ENCODE measurements at regions not wholly inside any gene's neighbourhood (a gene's known extent, or its start where the extent isn't known, plus 50 kb on each side); places are given as distances from the start of the nearest gene placed in this dataset.
A peak's percentile ranks its signal among the peaks of the same experiment; 100 is the strongest.

DNA sequence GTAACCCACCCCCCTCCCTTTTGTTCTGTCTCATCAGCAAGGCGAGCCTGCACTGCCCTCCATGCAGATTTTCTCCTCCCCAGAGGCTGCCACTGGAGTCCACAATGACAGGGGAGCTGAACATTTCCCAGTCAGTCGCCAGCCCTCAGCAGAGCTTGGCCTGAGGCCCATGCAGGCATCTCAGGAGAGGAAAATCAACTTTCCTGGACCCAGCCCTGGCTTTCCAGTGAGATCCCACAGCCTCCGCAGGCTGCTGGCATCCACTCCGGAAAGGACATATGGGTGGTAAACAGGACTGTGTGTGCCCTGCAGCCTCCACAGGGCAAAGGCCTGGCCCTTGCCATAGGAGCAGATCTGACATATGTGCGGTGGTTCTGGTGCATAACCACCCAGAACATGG is 253.8 kb downstream of the TNS1 start:
- TF ChIP-seq, protein P1, sequence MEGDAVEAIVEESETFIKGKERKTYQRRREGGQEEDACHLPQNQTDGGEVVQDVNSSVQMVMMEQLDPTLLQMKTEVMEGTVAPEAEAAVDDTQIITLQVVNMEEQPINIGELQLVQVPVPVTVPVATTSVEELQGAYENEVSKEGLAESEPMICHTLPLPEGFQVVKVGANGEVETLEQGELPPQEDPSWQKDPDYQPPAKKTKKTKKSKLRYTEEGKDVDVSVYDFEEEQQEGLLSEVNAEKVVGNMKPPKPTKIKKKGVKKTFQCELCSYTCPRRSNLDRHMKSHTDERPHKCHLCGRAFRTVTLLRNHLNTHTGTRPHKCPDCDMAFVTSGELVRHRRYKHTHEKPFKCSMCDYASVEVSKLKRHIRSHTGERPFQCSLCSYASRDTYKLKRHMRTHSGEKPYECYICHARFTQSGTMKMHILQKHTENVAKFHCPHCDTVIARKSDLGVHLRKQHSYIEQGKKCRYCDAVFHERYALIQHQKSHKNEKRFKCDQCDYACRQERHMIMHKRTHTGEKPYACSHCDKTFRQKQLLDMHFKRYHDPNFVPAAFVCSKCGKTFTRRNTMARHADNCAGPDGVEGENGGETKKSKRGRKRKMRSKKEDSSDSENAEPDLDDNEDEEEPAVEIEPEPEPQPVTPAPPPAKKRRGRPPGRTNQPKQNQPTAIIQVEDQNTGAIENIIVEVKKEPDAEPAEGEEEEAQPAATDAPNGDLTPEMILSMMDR (IDR thresholded peaks at IDR 0.05), result no peak
- Mint-ChIP-seq H3K27me3 (ENCODE audit: low read depth in 3 of 3) (peaks cover 2 to 4% (median 2%) of the 10 kb centered on the region in 3 donors), H3K4me3 (no peak overlapping the region), H3K4me1 (no peaks in the 10 kb centered on the region), H3K9me3 (peaks cover 0 to 4% (median 0%) of the 10 kb centered on the region in 7 donors), H3K36me3 (no peaks in the 10 kb centered on the region), H3K27ac (no peak overlapping the region)
- no peak for DNase-seq
- Histone ChIP-seq H4K20me1 (ENCODE audit: insufficient read depth, low read length) (no peaks in the 10 kb centered on the region), H3K27me3 (ENCODE audit: control insufficient read depth in 2 of 2, insufficient read depth in 2 of 2, low read length in 2 of 2) (no peaks in the 10 kb centered on the region), H3K9ac (ENCODE audit: insufficient read depth, low read length, poor library complexity, severe bottlenecking) (no peak overlapping the region), H3K4me2 (replicated peaks; ENCODE audit: extremely low read depth, low read length, poor library complexity, severe bottlenecking) (no peak overlapping the region), H3K36me3 (replicated peaks in 1 of 2; ENCODE audit: control insufficient read depth in 1 of 2, insufficient read depth in 2 of 2, low read length in 2 of 2) (no peaks in the 10 kb centered on the region), H3K9me3 (replicated peaks in 1 of 2; ENCODE audit: control insufficient read depth in 1 of 2, insufficient read depth in 1 of 2, low read length in 2 of 2) (no peaks in the 10 kb centered on the region), H3K27ac (ENCODE audit: low read depth in 1 of 2, low read length in 2 of 2) (no peak overlapping the region), H3K4me3 (replicated peaks in 1 of 3; ENCODE audit: low read depth in 2 of 3, low read length in 3 of 3) (no peak overlapping the region), H2AFZ (ENCODE audit: insufficient read depth, low read depth, low read length, poor library complexity, severe bottlenecking) (no peak overlapping the region), H3K4me1 (ENCODE audit: control insufficient read depth in 1 of 2, insufficient read depth in 2 of 2, low read length in 2 of 2) (no peaks in the 10 kb centered on the region), H3K79me2 (ENCODE audit: insufficient read depth, low read length) (no peaks in the 10 kb centered on the region)
- intact Hi-C loops (cut with micrococcal nuclease), result no loop called here
- 79% methylated on average over 5 of the region's 5 CpGs for WGBS (ENCODE audit: insufficient coverage)

DNA sequence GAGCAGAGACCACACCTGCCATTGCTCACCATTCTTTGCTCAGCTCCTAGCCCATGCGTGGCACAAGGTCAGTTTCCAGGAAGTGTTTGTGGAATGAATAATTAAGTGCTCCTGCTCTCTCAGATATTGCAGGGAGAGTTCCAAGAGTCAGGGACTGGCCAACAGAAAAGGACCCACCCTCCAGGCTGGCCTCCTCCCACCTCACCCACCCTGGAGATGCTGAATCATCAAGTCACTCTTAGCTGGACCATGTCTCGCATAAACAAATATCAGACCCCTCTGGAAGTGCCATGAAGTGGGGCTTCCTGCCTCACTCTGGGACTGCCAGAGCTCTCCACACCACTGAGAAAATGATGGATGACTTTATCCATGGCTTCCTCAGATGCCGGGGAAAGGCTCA is 256.0 kb downstream of the TNS1 start:
- Histone ChIP-seq H3K79me2 (ENCODE audit: insufficient read depth, low read length) (no peaks in the 10 kb centered on the region), H2AFZ (ENCODE audit: insufficient read depth, low read depth, low read length, poor library complexity, severe bottlenecking) (no peak overlapping the region), H3K9ac (ENCODE audit: insufficient read depth, low read length, poor library complexity, severe bottlenecking) (no peak overlapping the region), H3K27ac (ENCODE audit: low read depth in 1 of 2, low read length in 2 of 2) (no peak overlapping the region), H3K4me2 (replicated peaks; ENCODE audit: extremely low read depth, low read length, poor library complexity, severe bottlenecking) (no peak overlapping the region), H3K36me3 (replicated peaks in 1 of 2; ENCODE audit: control insufficient read depth in 1 of 2, insufficient read depth in 2 of 2, low read length in 2 of 2) (no peaks in the 10 kb centered on the region), H3K4me3 (replicated peaks in 1 of 3; ENCODE audit: low read depth in 2 of 3, low read length in 3 of 3) (no peak overlapping the region), H4K20me1 (ENCODE audit: insufficient read depth, low read length) (no peaks in the 10 kb centered on the region), H3K27me3 (ENCODE audit: control insufficient read depth in 2 of 2, insufficient read depth in 2 of 2, low read length in 2 of 2) (no peaks in the 10 kb centered on the region), H3K9me3 (replicated peaks in 1 of 2; ENCODE audit: control insufficient read depth in 1 of 2, insufficient read depth in 1 of 2, low read length in 2 of 2) (no peaks in the 10 kb centered on the region), H3K4me1 (ENCODE audit: control insufficient read depth in 1 of 2, insufficient read depth in 2 of 2, low read length in 2 of 2) (peaks cover 11% of the 10 kb centered on the region in 2 donors)
- TF ChIP-seq, protein P1 (IDR thresholded peaks at IDR 0.05), result no peak
- Mint-ChIP-seq H3K4me3 (no peak overlapping the region), H3K27me3 (ENCODE audit: low read depth in 3 of 3) (peaks cover 0 to 2% (median 0%) of the 10 kb centered on the region in 3 donors), H3K9me3 (peaks cover 0 to 4% (median 0%) of the 10 kb centered on the region in 7 donors), H3K27ac (peak overlapping the region in 1 of 7 donors; percentile 55), H3K36me3 (no peaks in the 10 kb centered on the region), H3K4me1 (peaks cover 15% of the 10 kb centered on the region)
- DNase-seq, result no peak
- WGBS (ENCODE audit: insufficient coverage), result 100% methylated on average over 2 of the region's 3 CpGs
- intact Hi-C loops (cut with micrococcal nuclease), result no loop called here

Measured in CD14-positive monocyte (primary cell).